ENCODE measurements at regions not wholly inside any gene's neighbourhood (a gene's known extent, or its start where the extent isn't known, plus 50 kb on each side); places are given as distances from the start of the nearest gene placed in this dataset.
A peak's percentile ranks its signal among the peaks of the same experiment; 100 is the strongest.
"Not testable (repeated sequence)": the region's sequence is repeated elsewhere in the genome, so short reads cannot be mapped to it uniquely, and the experiment has no call there.

DNA sequence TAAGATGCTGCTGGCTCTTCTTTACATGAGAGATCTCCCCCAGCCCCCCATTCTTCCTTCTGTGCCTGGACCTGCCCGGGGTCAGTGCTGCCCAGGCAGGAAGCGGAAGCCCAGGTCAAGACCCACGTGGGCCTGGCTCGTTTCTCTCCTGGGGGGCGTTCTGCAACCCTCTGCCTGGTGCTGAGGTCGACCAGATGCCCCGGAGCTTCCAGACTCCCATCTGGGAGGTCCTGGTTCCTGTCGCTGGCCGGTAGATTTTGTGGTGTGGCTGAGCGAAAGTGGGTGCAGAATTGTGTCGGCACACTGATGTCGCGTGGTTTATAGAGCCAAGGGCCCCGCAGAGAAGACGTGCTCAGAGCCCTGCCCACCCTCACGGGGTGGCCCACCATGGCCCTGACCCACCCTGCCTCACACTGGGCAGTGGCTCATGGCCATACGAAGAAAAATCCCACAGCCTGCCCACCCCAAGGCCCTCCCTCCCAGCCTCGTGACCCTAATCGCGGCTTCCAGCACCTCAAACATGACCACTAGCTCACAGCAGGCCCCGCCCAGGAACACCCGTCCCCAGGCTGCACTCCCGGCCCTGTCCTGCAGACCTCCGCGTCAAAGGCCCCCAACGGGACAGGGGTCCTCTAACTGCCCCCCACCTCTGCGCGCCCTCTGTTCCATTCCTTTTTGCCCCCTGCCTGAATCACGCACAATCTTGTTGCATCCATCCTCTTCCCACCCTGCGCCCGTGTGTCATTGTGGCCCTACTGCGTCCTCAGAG is 443.2 kb upstream of the ZNF722 start:
- H3K4me3 ChIP-seq, H3K36me3 ChIP-seq, H3K27me3 ChIP-seq, H3K27ac ChIP-seq, DNase-seq, H3K4me1 ChIP-seq, H3K9me3 ChIP-seq: not testable (repeated sequence)

DNA sequence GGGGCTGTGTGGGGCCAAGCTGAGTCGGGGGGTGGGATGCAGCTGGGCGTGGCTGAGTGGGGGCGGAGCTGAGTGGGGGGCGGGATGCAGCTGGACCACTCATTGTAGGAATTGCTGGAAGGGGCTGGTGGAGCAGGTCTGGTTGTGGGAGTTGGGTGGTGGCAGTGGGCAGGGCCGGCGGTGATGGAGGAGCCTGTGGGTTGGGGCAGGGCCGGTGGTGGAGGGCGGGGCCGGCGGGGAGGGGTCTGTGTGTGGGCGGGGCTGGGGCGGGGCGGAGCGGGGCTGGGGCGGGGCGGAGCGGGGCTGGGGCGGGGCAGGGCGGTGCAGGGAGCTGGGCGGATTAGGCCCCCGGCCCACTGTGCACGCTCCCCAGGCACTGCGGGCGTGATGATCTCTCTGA is 442.4 kb upstream of the ZNF722 start:
- H3K4me1 ChIP-seq, H3K36me3 ChIP-seq, H3K4me3 ChIP-seq, DNase-seq, H3K27me3 ChIP-seq, H3K27ac ChIP-seq, H3K9me3 ChIP-seq: not testable (repeated sequence)

DNA sequence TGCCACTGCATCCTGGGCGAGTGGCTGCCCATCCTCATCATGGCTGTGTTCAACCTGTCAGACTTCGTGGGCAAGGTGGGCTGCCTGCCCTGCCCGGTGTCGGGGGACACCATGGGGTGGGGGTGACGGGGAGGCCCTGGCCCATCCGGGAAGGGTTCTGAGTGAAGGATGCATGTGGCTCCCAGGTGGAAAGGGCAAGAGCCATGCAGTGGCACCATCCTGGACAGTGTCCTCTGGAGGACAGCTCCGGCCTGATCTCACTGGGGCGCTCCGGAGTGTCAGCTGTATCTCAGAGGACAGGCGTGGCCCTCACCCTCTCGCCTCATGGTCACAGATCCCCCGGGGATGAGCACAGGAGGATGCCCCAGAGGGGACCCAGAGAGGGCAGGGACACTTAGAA is 439.6 kb upstream of the ZNF722 start:
- not testable (repeated sequence) for DNase-seq

DNA sequence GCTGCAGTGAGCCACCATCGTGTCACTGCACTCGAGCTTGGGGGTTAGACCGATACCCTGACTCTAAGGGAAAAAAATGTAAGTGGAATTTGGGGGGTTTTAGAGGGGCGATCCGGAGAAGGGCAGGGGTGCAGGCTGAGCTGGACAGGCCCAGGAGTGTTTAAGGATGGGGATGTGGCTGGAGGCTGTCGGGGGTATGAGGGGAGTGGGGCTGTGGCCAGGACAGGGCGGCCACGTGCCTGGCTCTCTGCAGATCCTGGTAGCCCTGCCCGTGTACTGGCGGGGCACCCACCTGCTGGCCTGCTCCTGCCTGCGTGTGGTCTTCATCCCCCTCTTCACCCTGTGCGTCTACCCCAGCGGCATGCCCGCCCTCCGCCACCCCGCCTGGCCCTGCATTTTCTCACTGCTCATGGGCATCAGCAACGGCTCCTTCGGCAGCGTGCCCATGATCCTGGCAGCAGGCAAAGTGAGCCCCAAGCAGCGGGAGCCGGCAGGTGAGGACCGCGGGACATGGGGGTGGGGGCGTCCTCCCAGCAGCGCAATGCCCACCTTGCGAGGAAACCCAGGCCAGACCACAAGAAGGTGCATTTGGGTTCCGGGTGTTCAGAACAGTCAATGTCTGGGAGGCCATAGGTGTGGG is 438.7 kb upstream of the ZNF722 start:
- H3K27ac ChIP-seq, H3K9me3 ChIP-seq, H3K4me3 ChIP-seq, H3K4me1 ChIP-seq, H3K27me3 ChIP-seq, H3K36me3 ChIP-seq: not testable (repeated sequence)
- DNase-seq: peak in 1 of 3 donors; percentile 25

More for the DNA sequence above, 439.6 kb upstream of the ZNF722 start:
- not testable (repeated sequence) for H3K36me3 ChIP-seq, H3K4me1 ChIP-seq, H3K4me3 ChIP-seq, H3K9me3 ChIP-seq, H3K27ac ChIP-seq, H3K27me3 ChIP-seq

DNA sequence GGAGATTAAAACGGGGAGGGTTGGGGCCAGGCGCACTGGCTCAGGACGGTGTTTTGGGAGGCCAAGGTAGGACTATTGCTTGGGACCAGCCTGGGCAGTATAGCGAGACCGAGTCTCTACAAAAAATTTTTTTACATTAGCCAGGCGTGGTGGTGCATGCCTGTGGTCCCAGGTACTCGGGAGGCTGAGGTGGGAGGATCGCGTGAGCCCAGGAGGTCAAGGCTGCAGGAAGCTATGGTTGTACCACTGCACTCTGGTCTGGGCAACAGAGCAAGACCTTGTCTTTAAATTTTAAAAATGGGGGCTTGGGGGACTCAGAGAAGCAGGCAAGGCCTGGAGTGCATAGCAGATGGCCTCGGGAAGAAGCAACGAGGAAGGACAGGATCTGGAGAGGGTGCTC is 436.7 kb upstream of the ZNF722 start:
- H3K27ac ChIP-seq, H3K27me3 ChIP-seq, H3K36me3 ChIP-seq, H3K9me3 ChIP-seq, H3K4me1 ChIP-seq, H3K4me3 ChIP-seq, DNase-seq: not testable (repeated sequence)

DNA sequence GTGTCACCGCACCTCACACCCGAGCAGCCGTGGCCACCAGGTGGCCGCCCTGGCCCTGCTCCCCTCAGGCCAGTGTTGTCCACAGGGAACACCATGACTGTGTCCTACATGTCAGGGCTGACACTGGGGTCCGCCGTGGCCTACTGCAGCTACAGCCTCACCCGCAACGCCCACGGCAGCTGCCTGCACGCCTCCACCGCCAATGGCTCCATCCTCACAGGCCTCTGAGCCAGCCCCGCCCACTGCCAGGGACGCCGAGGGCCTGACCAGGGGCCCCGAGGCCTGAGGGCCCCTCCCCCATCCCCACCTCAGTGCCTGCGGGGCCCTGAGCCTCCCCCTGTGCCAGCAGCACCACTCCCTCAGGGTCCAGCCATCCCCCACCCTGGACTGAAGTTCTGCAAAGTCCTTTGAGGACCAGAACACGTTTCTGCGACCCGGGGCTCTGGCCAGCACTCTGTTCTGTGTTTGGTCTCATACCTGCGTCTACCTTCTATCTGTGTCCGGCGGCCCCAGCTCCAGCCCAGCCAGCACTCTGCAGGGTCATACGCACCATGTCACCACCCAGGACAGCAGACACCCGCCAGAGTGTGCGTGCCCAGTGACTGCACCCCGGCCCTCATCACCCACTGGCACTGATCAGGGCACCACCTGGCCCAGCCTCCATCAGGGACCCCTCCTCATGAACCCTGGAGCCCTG is 436.1 kb upstream of the ZNF722 start:
- not testable (repeated sequence) for DNase-seq, H3K9me3 ChIP-seq, H3K36me3 ChIP-seq, H3K27ac ChIP-seq, H3K4me3 ChIP-seq, H3K27me3 ChIP-seq, H3K4me1 ChIP-seq

DNA sequence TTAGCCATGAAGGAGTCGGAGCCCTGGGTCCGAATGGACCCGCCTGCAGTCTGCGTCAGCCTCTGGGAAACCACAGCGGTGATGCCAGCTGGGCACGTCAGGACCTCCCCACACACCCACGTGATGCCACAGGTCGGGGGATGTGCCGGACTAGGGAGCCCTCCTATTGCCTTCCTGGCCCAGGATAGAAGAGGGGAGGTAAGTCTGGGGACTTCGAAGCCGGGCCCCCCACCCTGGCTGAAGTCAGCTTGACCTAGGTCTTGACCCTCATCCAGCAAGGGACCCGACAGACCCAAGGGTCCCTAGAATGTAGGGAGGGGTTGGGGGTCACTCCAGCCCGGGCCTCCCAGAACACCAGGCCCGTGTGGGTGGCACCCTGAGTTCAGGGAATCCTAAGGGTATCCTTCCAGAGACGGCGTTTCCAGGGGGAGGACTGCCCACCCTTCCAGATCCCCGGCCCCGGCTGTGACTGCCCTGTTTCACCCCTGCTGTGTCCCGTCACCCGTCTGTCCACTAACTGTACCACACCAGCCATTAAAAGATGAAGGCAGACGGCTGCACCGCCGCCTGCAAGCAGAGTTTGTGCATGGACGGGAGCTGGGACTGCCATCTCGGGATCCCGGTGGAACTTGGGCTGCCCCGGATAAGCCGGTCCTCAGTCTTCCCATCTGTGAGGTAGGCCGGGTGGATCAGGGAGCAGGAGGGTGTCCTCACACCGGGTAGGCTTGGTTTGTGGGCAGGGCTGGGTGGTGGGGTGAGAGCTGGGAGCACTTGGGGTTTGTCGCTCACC is 435.3 kb upstream of the ZNF722 start:
- H3K4me3 ChIP-seq, H3K4me1 ChIP-seq, H3K27ac ChIP-seq, DNase-seq, H3K27me3 ChIP-seq, H3K36me3 ChIP-seq, H3K9me3 ChIP-seq: not testable (repeated sequence)

DNA sequence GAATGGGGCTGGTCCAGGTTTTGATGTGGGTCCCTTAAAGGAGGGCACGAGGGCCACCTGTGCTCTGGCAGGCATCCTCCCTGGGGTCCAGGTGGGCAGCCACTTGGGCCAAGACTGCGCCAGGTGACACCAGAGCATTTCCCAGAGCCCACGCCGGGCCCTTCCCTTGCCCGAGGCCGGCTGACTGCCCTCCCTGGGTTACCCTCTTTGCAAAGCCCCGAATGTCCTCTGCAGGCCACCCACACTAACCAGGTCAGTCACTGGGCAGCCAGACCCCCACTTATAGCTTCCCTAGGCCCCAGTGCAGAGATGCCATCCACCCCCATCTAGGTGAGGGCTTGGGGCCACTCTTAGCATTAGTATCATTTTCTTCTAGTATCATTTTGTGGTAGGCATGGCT is 433.8 kb upstream of the ZNF722 start:
- H3K27ac ChIP-seq, H3K4me1 ChIP-seq, H3K4me3 ChIP-seq, DNase-seq, H3K9me3 ChIP-seq, H3K36me3 ChIP-seq, H3K27me3 ChIP-seq: not testable (repeated sequence)

DNA sequence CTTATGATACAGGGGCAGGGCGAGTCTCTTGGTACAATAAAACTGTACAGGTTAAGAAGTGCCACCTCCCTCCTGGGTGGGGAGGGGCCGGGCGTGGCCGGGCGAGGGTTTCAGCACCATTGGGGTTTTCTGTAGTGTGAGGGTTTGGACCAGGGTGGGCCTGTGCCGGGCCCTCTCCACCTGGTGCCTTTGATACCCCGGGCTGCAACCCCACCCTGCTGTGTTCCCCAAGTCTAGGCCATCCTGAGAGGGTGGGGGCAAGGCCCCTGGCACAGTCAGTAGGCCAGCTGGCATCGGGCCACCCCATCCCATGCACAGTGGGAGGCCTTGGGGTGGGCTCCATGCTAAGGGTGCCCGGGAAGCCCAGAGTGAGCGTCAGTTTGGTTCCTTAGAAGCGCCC is 431.8 kb upstream of the ZNF722 start:
- not testable (repeated sequence) for H3K4me3 ChIP-seq, H3K4me1 ChIP-seq, H3K27me3 ChIP-seq, H3K36me3 ChIP-seq, H3K9me3 ChIP-seq, H3K27ac ChIP-seq
- peak in 1 of 3 donors; percentile 15 for DNase-seq

DNA sequence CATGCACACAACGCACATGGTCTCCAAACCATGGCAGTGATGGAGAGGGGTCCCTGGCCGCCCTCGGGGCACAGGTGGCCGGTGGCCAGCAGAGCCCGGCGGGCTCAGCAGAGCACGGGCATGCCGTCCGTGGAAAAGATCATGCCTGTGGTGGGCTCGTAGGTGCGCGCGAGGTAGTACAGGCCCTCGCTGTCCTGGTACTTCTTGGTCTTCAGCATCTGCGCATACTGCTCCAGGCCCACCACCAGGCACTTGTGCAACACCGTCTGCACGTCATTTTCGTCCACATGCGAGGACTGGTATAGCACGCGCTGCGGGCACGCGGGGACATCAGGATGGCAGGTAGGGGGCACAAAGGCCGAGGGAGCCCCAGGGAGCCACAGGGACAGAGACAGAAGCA is 431.0 kb upstream of the ZNF722 start:
- H3K9me3 ChIP-seq, H3K36me3 ChIP-seq, H3K27me3 ChIP-seq, H3K4me3 ChIP-seq, H3K4me1 ChIP-seq, H3K27ac ChIP-seq: not testable (repeated sequence)
- peak in 1 of 3 donors; percentile 29 for DNase-seq

DNA sequence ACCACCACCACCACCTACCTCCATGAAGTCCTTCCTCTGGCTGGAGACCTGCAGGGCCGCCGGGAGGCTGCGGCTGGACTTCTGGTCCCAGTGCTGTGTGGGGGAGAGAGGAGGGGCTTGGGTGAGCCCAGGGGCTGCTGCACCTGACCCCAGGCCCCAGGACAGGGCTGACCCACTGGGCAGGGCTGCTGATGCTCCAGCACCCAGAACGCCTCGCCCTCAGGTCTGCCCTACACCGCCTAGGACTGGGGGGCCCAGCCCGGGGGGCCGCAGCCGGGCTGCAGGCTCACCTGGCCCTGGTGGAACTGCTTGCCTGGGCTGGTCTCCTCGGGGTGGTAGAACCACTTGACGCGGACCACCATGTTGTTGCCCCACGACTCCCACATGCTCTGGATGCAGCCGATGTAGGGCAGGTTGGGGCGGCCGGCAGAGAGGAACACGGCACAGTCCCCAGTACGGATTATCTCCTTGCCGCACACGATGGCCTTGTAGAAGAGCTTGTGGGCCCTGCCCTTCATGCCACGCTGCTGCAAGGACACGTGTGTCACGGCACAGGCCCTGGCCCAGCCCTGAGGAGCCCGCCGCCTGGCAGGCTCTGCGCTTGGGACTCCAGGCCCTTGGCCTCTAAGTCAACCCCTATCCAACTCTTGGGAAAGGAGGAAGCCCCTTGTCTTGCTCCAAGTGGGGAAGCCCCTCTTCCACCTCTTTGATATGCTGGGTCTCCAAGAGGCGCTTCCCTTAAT is 429.9 kb upstream of the ZNF722 start:
- not testable (repeated sequence) for H3K4me3 ChIP-seq, H3K27me3 ChIP-seq, H3K4me1 ChIP-seq, DNase-seq, H3K27ac ChIP-seq, H3K36me3 ChIP-seq, H3K9me3 ChIP-seq

DNA sequence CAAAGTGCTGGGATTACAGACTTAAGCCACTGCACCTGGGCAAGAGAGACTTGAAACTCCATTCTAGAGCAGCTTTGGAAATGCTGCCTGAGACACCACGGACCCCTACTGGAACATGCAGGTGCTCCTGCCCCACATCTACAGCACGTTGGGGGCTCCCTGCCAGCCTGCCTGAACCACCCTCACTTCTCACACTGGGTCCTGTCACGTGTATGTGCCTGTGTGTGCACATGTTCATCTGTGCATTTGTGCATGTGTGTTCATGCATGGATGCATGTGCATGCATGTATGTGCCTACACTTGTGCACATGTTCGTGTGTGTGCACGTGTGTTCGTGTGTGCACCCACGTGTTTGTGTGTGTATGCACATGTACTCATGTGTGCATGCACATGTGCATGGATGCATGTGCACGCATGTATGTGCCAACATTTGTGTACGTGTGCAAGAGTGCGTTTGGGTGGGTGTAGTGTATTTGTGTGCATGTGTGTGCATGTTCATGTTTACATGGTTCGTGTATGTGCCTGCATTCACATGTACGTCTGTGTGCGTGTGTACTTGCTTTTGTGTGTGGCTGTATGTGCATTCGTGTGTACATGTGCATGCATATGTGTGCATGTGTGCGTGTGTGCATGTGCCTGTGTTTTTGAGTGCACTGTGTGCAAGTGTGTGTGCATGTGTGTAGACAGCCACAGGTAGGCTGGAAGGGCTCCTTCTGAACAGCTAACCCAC is 428.1 kb upstream of the ZNF722 start:
- DNase-seq: peak in 1 of 3 donors; percentile 42
- not testable (repeated sequence) for H3K27me3 ChIP-seq, H3K36me3 ChIP-seq

DNA sequence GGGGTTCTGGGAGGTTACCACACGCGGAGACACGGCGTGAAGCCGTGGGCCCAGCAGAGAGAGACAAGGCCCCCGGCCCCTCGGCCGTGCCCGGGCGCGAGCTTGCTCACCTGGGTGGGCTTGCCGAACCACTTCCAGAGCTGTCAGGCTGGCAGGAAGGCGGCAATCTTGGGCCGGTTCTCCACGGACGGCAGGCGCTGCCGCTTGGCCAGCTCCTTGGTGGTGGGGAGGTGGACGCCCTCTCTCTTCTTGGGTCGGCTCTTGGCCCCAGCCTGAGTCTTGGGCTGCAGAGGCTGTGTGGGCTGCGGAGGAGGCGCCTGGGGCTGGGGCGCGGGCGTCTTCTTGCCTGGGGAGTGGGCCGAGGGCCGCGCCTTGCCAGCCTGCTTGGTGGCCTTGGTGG is 426.5 kb upstream of the ZNF722 start:
- peak in 1 of 3 donors; percentile 38 for DNase-seq
- H3K36me3 ChIP-seq, H3K4me1 ChIP-seq, H3K27ac ChIP-seq, H3K4me3 ChIP-seq, H3K27me3 ChIP-seq: not testable (repeated sequence)
- H3K9me3 ChIP-seq: peaks cover 0 to 26% (median 2%) of the 10 kb centered on the region in 4 donors

More for the DNA sequence above, 428.1 kb upstream of the ZNF722 start:
- peaks cover 0 to 11% (median 0%) of the 10 kb centered on the region in 4 donors for H3K9me3 ChIP-seq
- not testable (repeated sequence) for H3K27ac ChIP-seq, H3K4me3 ChIP-seq, H3K4me1 ChIP-seq

DNA sequence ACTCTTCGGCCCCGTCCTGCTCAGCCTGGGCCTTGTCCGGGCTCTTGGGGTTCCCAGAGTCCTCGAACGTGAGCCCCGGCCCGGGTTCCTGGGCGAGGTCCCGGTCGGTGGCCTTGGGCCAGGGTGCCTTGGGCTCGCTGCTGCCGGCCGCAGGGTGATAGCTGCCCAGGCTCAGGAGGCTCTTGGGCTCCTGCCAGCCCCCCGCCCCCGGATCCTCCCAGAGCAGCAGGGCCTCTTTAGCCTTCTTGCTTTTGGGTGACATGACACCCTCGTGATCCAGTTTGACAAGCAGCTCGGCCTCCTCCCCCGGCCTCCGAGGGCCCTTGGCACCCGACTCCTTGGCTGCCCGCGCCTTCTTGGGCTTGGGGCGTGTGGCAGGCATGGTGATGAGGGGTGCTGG is 425.7 kb upstream of the ZNF722 start:
- not testable (repeated sequence) for H3K4me1 ChIP-seq, H3K36me3 ChIP-seq, H3K4me3 ChIP-seq, H3K27me3 ChIP-seq, H3K27ac ChIP-seq
- DNase-seq: peak in 1 of 3 donors; percentile 47
- H3K9me3 ChIP-seq: peaks cover 0 to 26% (median 2%) of the 10 kb centered on the region in 4 donors

Measured in Peyer's patch (tissue), 4 donors.